D341Med (cell line): ENCODE measurements at regions not wholly inside any gene's neighbourhood (a gene's known extent, or its start where the extent isn't known, plus 50 kb on each side); places are given as distances from the start of the nearest gene placed in this dataset.

ENCODE experiments used
- DNase-seq: peaks from one replicate; pipeline ENCODE4 v3.0.0; 2012; ENCODE audit warnings: low spot score

GRCh38 chr13:36552334-36552733, 120.0 kb downstream of the CCNA1 start:
- no peak for DNase-seq

GRCh38 chr13:36553491-36553890, 120.3 kb upstream of the SERTM1 start:
- no peak for DNase-seq

- DNase-seq, result no peak
These were observed 118.5 kb upstream of the SERTM1 start for GRCh38 chr13:36555151-36555986.

GRCh38 chr13:36559375-36559774, 114.4 kb upstream of the SERTM1 start:
- DNase-seq, result no peak

GRCh38 chr13:36567485-36567884, 106.3 kb upstream of the SERTM1 start:
- DNase-seq, result no peak

- DNase-seq, result no peak
These were observed 103.3 kb upstream of the SERTM1 start for GRCh38 chr13:36570489-36570888.

GRCh38 chr13:36571444-36571843, 102.4 kb upstream of the SERTM1 start:
- DNase-seq, result no peak

- DNase-seq, result no peak
These were observed 90.8 kb upstream of the SERTM1 start for GRCh38 chr13:36582977-36583376.

- DNase-seq, result no peak
These were observed 74.2 kb upstream of the SERTM1 start for GRCh38 chr13:36599641-36600040.

GRCh38 chr13:36601186-36601585, 72.6 kb upstream of the SERTM1 start:
- DNase-seq, result no peak

GRCh38 chr13:36606060-36606459, 67.8 kb upstream of the SERTM1 start:
- no peak for DNase-seq

GRCh38 chr13:36608474-36608873, 65.3 kb upstream of the SERTM1 start:
- no peak for DNase-seq

- DNase-seq, result no peak
These were observed 61.6 kb upstream of the SERTM1 start for GRCh38 chr13:36612230-36612629.

GRCh38 chr13:36616706-36617105, 57.1 kb upstream of the SERTM1 start:
- DNase-seq, result no peak

- DNase-seq, result no peak
These were observed 54.3 kb upstream of the SERTM1 start for GRCh38 chr13:36619535-36619934.
